ENCODE measurements at regions not wholly inside any gene's neighbourhood (a gene's known extent, or its start where the extent isn't known, plus 50 kb on each side); places are given as distances from the start of the nearest gene placed in this dataset.

DNA sequence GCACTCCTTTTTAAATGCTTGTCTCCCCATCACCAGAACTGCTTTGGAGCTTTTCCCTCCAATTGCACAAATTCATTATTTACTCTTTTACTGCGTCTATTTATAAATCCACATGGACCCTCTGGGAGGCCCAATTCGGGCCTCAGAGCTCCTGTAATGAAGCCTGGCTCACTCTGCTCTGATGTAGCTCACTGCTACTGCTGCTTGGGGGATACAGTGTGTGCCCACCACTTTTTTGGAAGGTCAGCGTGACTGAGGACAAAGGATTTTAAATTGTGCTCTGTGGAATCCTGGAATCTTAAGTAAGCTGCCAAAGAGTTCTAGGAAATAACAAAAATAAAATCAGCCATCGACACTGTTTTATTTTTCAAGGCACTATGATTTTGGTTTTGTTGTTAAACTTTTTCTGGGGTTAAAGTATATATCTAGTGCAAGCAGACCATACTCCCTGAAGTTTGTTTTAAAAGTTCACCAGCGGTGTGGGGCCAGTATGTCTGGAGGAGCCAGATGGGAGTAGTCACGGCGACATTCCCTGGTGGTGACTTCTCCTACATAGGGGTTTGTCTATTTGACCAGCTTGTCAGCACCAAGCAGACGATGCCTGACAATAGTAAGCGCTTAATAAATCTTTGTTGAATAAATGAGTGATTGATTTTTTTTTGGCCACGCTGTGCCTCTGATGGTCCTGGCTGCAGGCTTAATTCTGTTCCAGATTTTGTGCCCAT is 142.8 kb downstream of the TMEM38B start:
- Histone ChIP-seq H3K27me3 (ENCODE audit: control insufficient read depth, insufficient read depth, low read length) (no peaks in the 10 kb centered on the region), H3K4me1 (ENCODE audit: control insufficient read depth, insufficient read depth, low read length, poor library complexity, severe bottlenecking) (no peaks in the 10 kb centered on the region), H3K4me3 (ENCODE audit: low read depth, low read length) (no peak overlapping the region), H3K27ac (ENCODE audit: insufficient read depth, low read length, poor library complexity, severe bottlenecking) (no peak overlapping the region), H3K9me3 (ENCODE audit: control insufficient read depth in 2 of 2, low read length in 2 of 2) (no peaks in the 10 kb centered on the region), H3K36me3 (ENCODE audit: control insufficient read depth, insufficient read depth, low read length) (no peaks in the 10 kb centered on the region)
- ATAC-seq (ENCODE audit: low read depth in 2 of 2) = no peak
- no peak overlapping the region for H3K4me3 Mint-ChIP-seq
- no peak overlapping the region for H3K27ac Mint-ChIP-seq
- no peak for DNase-seq
- peaks cover 0 to 2% (median 0%) of the 10 kb centered on the region in 4 donors for H3K4me1 Mint-ChIP-seq
- H3K27me3 Mint-ChIP-seq = peaks cover 5% of the 10 kb centered on the region
- no peaks in the 10 kb centered on the region for H3K36me3 Mint-ChIP-seq
- peaks cover 0 to 7% (median 0%) of the 10 kb centered on the region in 7 donors for H3K9me3 Mint-ChIP-seq

DNA sequence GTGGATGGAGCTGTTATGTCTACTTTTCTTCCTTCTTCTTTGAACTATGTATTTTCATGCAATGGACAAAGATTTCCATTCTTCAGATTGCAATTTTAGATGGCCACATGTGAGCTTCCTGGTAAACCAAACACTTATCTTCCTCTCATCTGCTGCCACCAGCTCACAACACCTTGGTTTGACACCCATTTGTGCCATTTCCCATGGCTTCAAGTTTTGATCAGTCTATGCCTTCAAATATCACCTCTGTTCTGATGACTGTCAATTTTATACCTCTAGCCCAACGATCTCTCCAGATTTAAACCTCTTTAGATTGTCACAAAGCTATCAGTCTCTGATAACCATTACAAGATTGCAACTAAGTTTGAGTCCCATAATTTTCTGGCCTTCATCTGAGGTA is 147.2 kb downstream of the TMEM38B start:
- no peak for ATAC-seq (ENCODE audit: low read depth in 2 of 2)

DNA sequence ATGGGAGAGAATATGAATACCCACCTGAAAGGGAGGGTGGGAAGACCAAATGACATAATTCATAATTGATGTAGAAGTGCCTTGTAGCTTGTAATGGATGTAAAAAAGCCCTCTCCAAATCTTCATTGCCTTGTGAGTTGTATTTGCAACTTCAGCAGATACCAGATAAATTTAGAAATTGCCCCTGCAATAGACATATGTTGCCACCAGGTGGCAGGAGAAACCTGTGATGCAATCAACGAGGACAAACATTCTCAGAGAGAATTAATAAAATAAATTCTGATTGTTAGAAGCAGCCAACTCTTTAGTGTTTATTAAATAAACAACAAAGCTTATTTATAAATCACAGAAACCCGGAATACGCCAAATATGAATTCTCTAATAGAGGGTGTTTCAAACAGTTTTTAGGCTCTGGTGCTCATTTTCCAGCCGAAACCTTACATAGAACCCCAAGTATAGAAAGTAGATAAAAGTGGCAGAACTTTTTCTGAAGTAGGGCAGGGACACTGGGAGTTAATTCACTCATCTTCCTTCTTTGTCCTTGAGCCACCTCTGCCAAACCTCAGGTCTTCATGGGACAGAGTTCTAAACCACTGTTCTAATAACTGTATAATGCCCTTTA is 147.8 kb downstream of the TMEM38B start:
- no peak overlapping the region for H3K27ac ChIP-seq (ENCODE audit: insufficient read depth, low read length, poor library complexity, severe bottlenecking)
- Mint-ChIP-seq H3K36me3 (no peaks in the 10 kb centered on the region), H3K9me3 (peaks cover 0 to 7% (median 0%) of the 10 kb centered on the region in 7 donors), H3K27ac (no peak overlapping the region), H3K27me3 (peaks cover 10% of the 10 kb centered on the region), H3K4me1 (peaks cover 0 to 2% (median 0%) of the 10 kb centered on the region in 4 donors), H3K4me3 (no peak overlapping the region)
- H3K4me3 ChIP-seq (ENCODE audit: low read depth, low read length) = no peak overlapping the region
- ATAC-seq (ENCODE audit: low read depth in 2 of 2) = no peak
- no peaks in the 10 kb centered on the region for H3K36me3 ChIP-seq (ENCODE audit: control insufficient read depth, insufficient read depth, low read length)
- DNase-seq = peak in 1 of 3 donors; percentile 36
- H3K4me1 ChIP-seq (ENCODE audit: control insufficient read depth, insufficient read depth, low read length, poor library complexity, severe bottlenecking) = no peaks in the 10 kb centered on the region
- no peaks in the 10 kb centered on the region for H3K27me3 ChIP-seq (ENCODE audit: control insufficient read depth, insufficient read depth, low read length)
- H3K9me3 ChIP-seq (ENCODE audit: control insufficient read depth in 2 of 2, low read length in 2 of 2) = no peaks in the 10 kb centered on the region

More for the DNA sequence above, 147.2 kb downstream of the TMEM38B start:
- Histone ChIP-seq H3K4me3 (ENCODE audit: low read depth, low read length) (no peak overlapping the region), H3K9me3 (ENCODE audit: control insufficient read depth in 2 of 2, low read length in 2 of 2) (no peaks in the 10 kb centered on the region), H3K36me3 (ENCODE audit: control insufficient read depth, insufficient read depth, low read length) (no peaks in the 10 kb centered on the region), H3K27me3 (ENCODE audit: control insufficient read depth, insufficient read depth, low read length) (no peaks in the 10 kb centered on the region), H3K4me1 (ENCODE audit: control insufficient read depth, insufficient read depth, low read length, poor library complexity, severe bottlenecking) (no peaks in the 10 kb centered on the region), H3K27ac (ENCODE audit: insufficient read depth, low read length, poor library complexity, severe bottlenecking) (no peak overlapping the region)
- H3K27me3 Mint-ChIP-seq = peaks cover 5% of the 10 kb centered on the region
- no peak for DNase-seq
- peaks cover 0 to 2% (median 0%) of the 10 kb centered on the region in 4 donors for H3K4me1 Mint-ChIP-seq
- H3K36me3 Mint-ChIP-seq = no peaks in the 10 kb centered on the region
- no peak overlapping the region for H3K4me3 Mint-ChIP-seq
- H3K9me3 Mint-ChIP-seq = peaks cover 0 to 7% (median 0%) of the 10 kb centered on the region in 7 donors
- H3K27ac Mint-ChIP-seq = no peak overlapping the region

DNA sequence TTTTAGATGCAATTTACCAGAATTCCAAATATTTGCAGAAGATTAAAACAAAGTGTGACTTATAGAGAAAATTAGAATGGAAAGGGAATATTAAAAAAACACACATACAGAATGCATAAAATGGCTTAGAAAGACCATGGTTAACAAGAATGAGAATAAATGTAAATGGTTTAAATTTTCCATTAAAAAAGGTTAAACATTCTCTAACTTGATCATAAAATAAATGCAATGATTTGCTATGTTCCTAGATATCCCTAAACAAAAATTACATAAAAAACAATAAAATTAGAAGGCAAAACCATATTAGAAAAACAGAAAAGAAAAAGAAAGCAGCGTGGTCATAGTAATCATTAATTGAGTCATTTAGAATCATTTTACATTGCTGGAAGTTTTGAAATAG is 152.5 kb downstream of the TMEM38B start:
- DNase-seq = no peak
- Histone ChIP-seq H3K4me1 (ENCODE audit: control insufficient read depth, insufficient read depth, low read length, poor library complexity, severe bottlenecking) (no peaks in the 10 kb centered on the region), H3K9me3 (ENCODE audit: control insufficient read depth in 2 of 2, low read length in 2 of 2) (no peaks in the 10 kb centered on the region), H3K36me3 (ENCODE audit: control insufficient read depth, insufficient read depth, low read length) (no peaks in the 10 kb centered on the region), H3K27me3 (ENCODE audit: control insufficient read depth, insufficient read depth, low read length) (no peaks in the 10 kb centered on the region), H3K27ac (ENCODE audit: insufficient read depth, low read length, poor library complexity, severe bottlenecking) (no peak overlapping the region), H3K4me3 (ENCODE audit: low read depth, low read length) (no peak overlapping the region)
- H3K27me3 Mint-ChIP-seq = peaks cover 5% of the 10 kb centered on the region
- no peak for ATAC-seq (ENCODE audit: low read depth in 2 of 2)
- no peak overlapping the region for H3K4me3 Mint-ChIP-seq
- no peaks in the 10 kb centered on the region for H3K36me3 Mint-ChIP-seq
- no peak overlapping the region for H3K27ac Mint-ChIP-seq
- H3K4me1 Mint-ChIP-seq = no peaks in the 10 kb centered on the region
- H3K9me3 Mint-ChIP-seq = peaks cover 0 to 3% (median 0%) of the 10 kb centered on the region in 7 donors

DNA sequence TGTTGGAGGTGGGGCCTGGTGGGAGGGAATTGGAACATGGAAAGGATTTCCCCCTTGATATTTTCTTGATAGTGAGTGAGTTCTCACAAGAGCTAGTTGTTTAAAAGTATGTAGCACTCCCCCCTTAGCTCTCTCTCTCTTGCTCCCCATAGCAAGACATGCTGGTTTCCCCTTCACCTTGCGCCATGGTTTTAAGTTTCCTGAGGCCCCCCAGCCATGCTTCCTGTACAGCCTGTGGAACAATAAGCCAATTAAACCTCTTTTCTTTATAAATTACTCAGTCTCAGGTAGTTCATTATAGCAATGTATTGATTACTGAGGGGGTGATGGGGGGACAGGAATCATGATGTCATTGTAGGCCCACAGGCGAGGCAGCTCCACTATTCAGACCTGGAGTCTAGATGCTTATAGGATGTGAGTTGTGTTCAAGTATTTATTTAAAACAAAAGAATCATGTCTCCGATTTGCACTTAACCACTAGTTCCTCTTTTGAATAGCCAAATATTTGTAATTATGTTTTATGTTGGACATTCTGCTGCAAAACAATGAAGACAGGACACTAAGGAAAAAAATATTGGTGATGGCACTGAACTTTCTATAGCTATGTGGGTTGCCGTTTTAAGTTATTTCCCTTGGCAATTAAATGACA is 156.6 kb downstream of the TMEM38B start:
- Histone ChIP-seq H3K36me3 (ENCODE audit: control insufficient read depth, insufficient read depth, low read length) (no peaks in the 10 kb centered on the region), H3K27me3 (ENCODE audit: control insufficient read depth, insufficient read depth, low read length) (no peaks in the 10 kb centered on the region), H3K27ac (ENCODE audit: insufficient read depth, low read length, poor library complexity, severe bottlenecking) (no peak overlapping the region), H3K4me1 (ENCODE audit: control insufficient read depth, insufficient read depth, low read length, poor library complexity, severe bottlenecking) (no peaks in the 10 kb centered on the region), H3K4me3 (ENCODE audit: low read depth, low read length) (no peak overlapping the region), H3K9me3 (ENCODE audit: control insufficient read depth in 2 of 2, low read length in 2 of 2) (no peaks in the 10 kb centered on the region)
- H3K27ac Mint-ChIP-seq = no peak overlapping the region
- DNase-seq (no peak), ATAC-seq (ENCODE audit: low read depth in 2 of 2) (no peak)
- no peaks in the 10 kb centered on the region for H3K4me1 Mint-ChIP-seq
- H3K4me3 Mint-ChIP-seq = no peak overlapping the region
- peaks cover 0 to 2% (median 0%) of the 10 kb centered on the region in 7 donors for H3K9me3 Mint-ChIP-seq
- H3K36me3 Mint-ChIP-seq = no peaks in the 10 kb centered on the region
- peaks cover 5% of the 10 kb centered on the region for H3K27me3 Mint-ChIP-seq

DNA sequence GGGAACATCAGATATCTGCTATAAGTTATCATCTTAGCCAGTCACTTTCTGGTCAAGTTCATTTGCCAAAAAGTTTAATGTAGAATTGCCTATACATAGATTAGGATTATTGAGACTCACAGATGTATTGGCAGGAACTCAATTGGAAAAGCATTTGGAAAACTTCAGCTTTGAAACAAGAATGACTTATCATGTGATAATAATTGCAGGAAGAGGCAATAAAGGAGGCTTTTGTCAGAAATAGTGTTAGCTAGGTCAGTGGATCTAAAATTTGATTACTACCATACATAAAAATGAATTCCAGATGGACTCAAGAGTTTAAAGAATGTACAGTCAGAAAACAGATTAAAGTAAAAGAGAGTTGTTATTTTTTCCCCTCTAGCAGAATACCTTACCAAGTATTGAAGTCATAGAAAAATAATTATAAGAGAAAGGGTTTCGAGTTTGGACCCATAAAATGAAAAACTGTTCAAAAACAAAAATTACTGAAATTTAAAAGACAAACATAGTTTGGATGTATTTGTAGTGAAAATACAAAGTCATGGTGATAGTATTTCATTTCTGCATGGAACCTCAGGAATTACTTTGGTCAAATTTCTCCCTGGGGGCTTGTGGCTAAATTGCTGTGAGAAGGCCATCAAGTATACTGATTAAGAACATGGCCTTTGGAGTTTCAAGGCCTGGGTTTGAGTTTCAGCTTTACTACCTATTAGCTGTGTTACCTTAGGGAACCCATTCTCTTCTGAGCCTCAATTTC is 159.9 kb downstream of the TMEM38B start:
- no peak for DNase-seq
- Mint-ChIP-seq H3K27ac (no peak overlapping the region), H3K4me3 (no peak overlapping the region), H3K4me1 (peaks cover 0 to 10% (median 6%) of the 10 kb centered on the region in 4 donors), H3K9me3 (peaks cover 0 to 9% (median 2%) of the 10 kb centered on the region in 7 donors), H3K36me3 (no peaks in the 10 kb centered on the region), H3K27me3 (peaks cover 5% of the 10 kb centered on the region)
- no peaks in the 10 kb centered on the region for H3K36me3 ChIP-seq (ENCODE audit: control insufficient read depth, insufficient read depth, low read length)
- no peak overlapping the region for H3K4me3 ChIP-seq (ENCODE audit: low read depth, low read length)
- H3K27me3 ChIP-seq (ENCODE audit: control insufficient read depth, insufficient read depth, low read length) = no peaks in the 10 kb centered on the region
- H3K9me3 ChIP-seq (ENCODE audit: control insufficient read depth in 2 of 2, low read length in 2 of 2) = no peaks in the 10 kb centered on the region
- no peaks in the 10 kb centered on the region for H3K4me1 ChIP-seq (ENCODE audit: control insufficient read depth, insufficient read depth, low read length, poor library complexity, severe bottlenecking)
- ATAC-seq (ENCODE audit: low read depth in 2 of 2) = no peak
- no peak overlapping the region for H3K27ac ChIP-seq (ENCODE audit: insufficient read depth, low read length, poor library complexity, severe bottlenecking)

DNA sequence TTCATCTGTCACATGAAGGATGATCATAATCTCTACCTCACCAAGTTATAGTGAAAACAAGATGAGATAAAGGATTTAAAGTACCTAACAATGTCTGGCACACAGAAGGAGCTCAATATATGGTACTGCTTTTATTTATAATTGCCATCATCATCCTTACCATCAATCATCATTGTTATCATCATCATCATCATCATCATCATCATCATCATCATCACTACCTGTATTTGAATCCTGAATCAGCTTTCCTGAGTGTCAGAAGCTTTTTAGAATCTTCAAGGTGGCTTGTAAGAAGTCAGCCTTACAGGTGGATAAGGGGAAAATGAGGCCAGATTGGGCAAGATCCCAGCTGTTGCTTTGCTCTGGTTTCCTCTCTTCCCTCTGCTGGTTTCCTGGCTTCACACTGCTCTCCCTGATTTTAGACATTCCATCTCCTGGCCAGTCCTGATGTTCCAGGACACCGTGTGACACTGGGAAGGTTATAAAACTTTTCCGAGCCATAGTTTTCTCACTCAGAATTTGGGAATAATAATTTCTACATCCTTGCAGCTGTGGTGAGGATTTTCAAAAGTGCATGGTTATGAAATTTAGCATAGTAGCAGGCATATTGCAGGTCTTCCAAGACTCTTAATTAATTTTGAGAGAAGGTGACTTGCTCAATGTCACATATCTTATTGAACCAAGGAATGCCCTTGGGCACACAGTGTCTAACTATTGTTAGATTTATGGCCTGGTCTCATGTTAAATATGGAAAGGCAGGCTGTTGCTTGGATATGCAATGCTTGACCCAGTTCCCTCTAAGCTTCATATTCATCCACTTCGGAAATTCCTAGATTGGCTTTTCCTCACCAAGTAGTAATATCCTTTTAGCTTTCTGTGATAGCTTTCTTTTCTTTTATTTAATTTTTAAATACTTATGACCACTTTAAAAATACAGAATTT is 160.7 kb downstream of the TMEM38B start:
- H3K27me3 ChIP-seq (ENCODE audit: control insufficient read depth, insufficient read depth, low read length) = no peaks in the 10 kb centered on the region
- no peaks in the 10 kb centered on the region for H3K4me1 ChIP-seq (ENCODE audit: control insufficient read depth, insufficient read depth, low read length, poor library complexity, severe bottlenecking)
- H3K27ac Mint-ChIP-seq = no peak overlapping the region
- H3K27me3 Mint-ChIP-seq = peaks cover 5% of the 10 kb centered on the region
- ATAC-seq (ENCODE audit: low read depth in 2 of 2) = no peak
- peaks cover 0 to 12% (median 9%) of the 10 kb centered on the region in 4 donors for H3K4me1 Mint-ChIP-seq
- H3K36me3 ChIP-seq (ENCODE audit: control insufficient read depth, insufficient read depth, low read length) = no peaks in the 10 kb centered on the region
- H3K9me3 Mint-ChIP-seq = peaks cover 0 to 9% (median 2%) of the 10 kb centered on the region in 7 donors
- DNase-seq = no peak
- no peak overlapping the region for H3K27ac ChIP-seq (ENCODE audit: insufficient read depth, low read length, poor library complexity, severe bottlenecking)
- H3K9me3 ChIP-seq (ENCODE audit: control insufficient read depth in 2 of 2, low read length in 2 of 2) = no peaks in the 10 kb centered on the region
- H3K4me3 ChIP-seq (ENCODE audit: low read depth, low read length) = no peak overlapping the region
- no peaks in the 10 kb centered on the region for H3K36me3 Mint-ChIP-seq
- no peak overlapping the region for H3K4me3 Mint-ChIP-seq
